Muscle layer of duodenum (tissue), 2 donors: ENCODE measurements at regions not wholly inside any gene's neighbourhood (a gene's known extent, or its start where the extent isn't known, plus 50 kb on each side); places are given as distances from the start of the nearest gene placed in this dataset.

Source experiments
- H3K27ac ChIP-seq: one replicate; pipeline ENCODE4 v1.7.0; 2013; ENCODE audit warnings: mild to moderate bottlenecking, low read length
- H3K27me3 ChIP-seq: one replicate; pipeline ENCODE4 v1.7.0; 2013; ENCODE audit warnings: low read depth, mild to moderate bottlenecking, control low read depth, low read length
- H3K36me3 ChIP-seq, 2 donors: one replicate each; pipeline ENCODE4 v1.7.0; 2013; ENCODE audit warnings: low read length in 2 of 2, control low read depth in 1 of 2, mild to moderate bottlenecking in 1 of 2; ENCODE audit not compliant: insufficient read depth in 2 of 2, control insufficient read depth in 1 of 2
- H3K4me1 ChIP-seq, 2 donors: one replicate each; pipeline ENCODE4 v1.7.0; 2013; ENCODE audit warnings: low read length in 2 of 2, mild to moderate bottlenecking in 2 of 2, control low read depth in 1 of 2, moderate library complexity in 1 of 2; ENCODE audit not compliant: insufficient read depth in 2 of 2, control insufficient read depth in 1 of 2
- H3K4me3 ChIP-seq, 2 donors: one replicate each; pipeline ENCODE4 v1.7.0; 2013; ENCODE audit warnings: low read length in 2 of 2, low read depth in 1 of 2, mild to moderate bottlenecking in 1 of 2
- H3K9me3 ChIP-seq, 2 donors: one replicate each; pipeline ENCODE4 v1.7.0; 2013; ENCODE audit warnings: low read length in 2 of 2, control low read depth in 1 of 2, mild to moderate bottlenecking in 1 of 2; ENCODE audit not compliant: control insufficient read depth in 1 of 2
- donor health status: healthy.

- no peaks in the 10 kb centered on the region for H3K27me3 ChIP-seq
- H3K36me3 ChIP-seq, result no peaks in the 10 kb centered on the region
- no peak overlapping the region for H3K27ac ChIP-seq
- H3K4me3 ChIP-seq, result no peak overlapping the region
- H3K9me3 ChIP-seq, result peaks cover 0 to 4% of the 10 kb centered on the region in 2 donors
- H3K4me1 ChIP-seq, result no peaks in the 10 kb centered on the region
Observed at GRCh38 chr15:69836526-69837230, 261.0 kb downstream of the TLE3 start.

- Histone ChIP-seq H3K27me3 (no peaks in the 10 kb centered on the region), H3K9me3 (peaks cover 0 to 4% of the 10 kb centered on the region in 2 donors), H3K4me3 (no peak overlapping the region), H3K36me3 (no peaks in the 10 kb centered on the region), H3K27ac (no peak overlapping the region), H3K4me1 (no peaks in the 10 kb centered on the region)
Observed at GRCh38 chr15:69838338-69838737, 259.4 kb downstream of the TLE3 start.

- Histone ChIP-seq H3K9me3 (peaks cover 0 to 4% of the 10 kb centered on the region in 2 donors), H3K4me1 (no peaks in the 10 kb centered on the region), H3K36me3 (no peaks in the 10 kb centered on the region)
Observed at GRCh38 chr15:69838994-69839393, 258.7 kb downstream of the TLE3 start.

GRCh38 chr15:69841113-69841828, 256.4 kb downstream of the TLE3 start:
- Histone ChIP-seq H3K4me1 (no peaks in the 10 kb centered on the region), H3K27me3 (no peaks in the 10 kb centered on the region), H3K36me3 (no peaks in the 10 kb centered on the region), H3K9me3 (peaks cover 0 to 4% of the 10 kb centered on the region in 2 donors), H3K4me3 (no peak overlapping the region), H3K27ac (no peak overlapping the region)

More at GRCh38 chr15:69838994-69839393, 258.7 kb downstream of the TLE3 start:
- H3K27me3 ChIP-seq, result no peaks in the 10 kb centered on the region
- no peak overlapping the region for H3K27ac ChIP-seq
- H3K4me3 ChIP-seq, result no peak overlapping the region

GRCh38 chr15:69842851-69843250, 254.9 kb downstream of the TLE3 start:
- no peaks in the 10 kb centered on the region for H3K36me3 ChIP-seq
- H3K27ac ChIP-seq, result no peak overlapping the region
- H3K9me3 ChIP-seq, result peaks cover 4% of the 10 kb centered on the region in 2 donors
- H3K4me1 ChIP-seq, result no peaks in the 10 kb centered on the region
- no peak overlapping the region for H3K4me3 ChIP-seq
- H3K27me3 ChIP-seq, result no peaks in the 10 kb centered on the region

GRCh38 chr15:69843276-69843899, 254.3 kb downstream of the TLE3 start:
- peaks cover 4% of the 10 kb centered on the region in 2 donors for H3K9me3 ChIP-seq
- no peak overlapping the region for H3K4me3 ChIP-seq
- no peak overlapping the region for H3K27ac ChIP-seq

GRCh38 chr15:69843900-69844304, 253.8 kb downstream of the TLE3 start:
- Histone ChIP-seq H3K27ac (no peak overlapping the region), H3K36me3 (no peaks in the 10 kb centered on the region), H3K4me1 (no peaks in the 10 kb centered on the region), H3K9me3 (peaks cover 4% of the 10 kb centered on the region in 2 donors), H3K27me3 (no peaks in the 10 kb centered on the region), H3K4me3 (no peak overlapping the region)

More at GRCh38 chr15:69843276-69843899, 254.3 kb downstream of the TLE3 start:
- no peaks in the 10 kb centered on the region for H3K36me3 ChIP-seq
- no peaks in the 10 kb centered on the region for H3K4me1 ChIP-seq
- H3K27me3 ChIP-seq, result no peaks in the 10 kb centered on the region

GRCh38 chr15:69845159-69845558, 252.6 kb downstream of the TLE3 start:
- Histone ChIP-seq H3K27ac (no peak overlapping the region), H3K4me3 (no peak overlapping the region), H3K36me3 (no peaks in the 10 kb centered on the region), H3K9me3 (peaks cover 4% of the 10 kb centered on the region in 2 donors), H3K27me3 (no peaks in the 10 kb centered on the region), H3K4me1 (no peaks in the 10 kb centered on the region)

- Histone ChIP-seq H3K27ac (no peak overlapping the region), H3K9me3 (peaks cover 0 to 4% of the 10 kb centered on the region in 2 donors), H3K4me1 (no peaks in the 10 kb centered on the region), H3K4me3 (no peak overlapping the region), H3K36me3 (no peaks in the 10 kb centered on the region), H3K27me3 (peaks cover 6% of the 10 kb centered on the region)
Observed at GRCh38 chr15:69847625-69848024, 250.1 kb downstream of the TLE3 start.

- no peak overlapping the region for H3K27ac ChIP-seq
- H3K4me3 ChIP-seq, result no peak overlapping the region
- no peaks in the 10 kb centered on the region for H3K36me3 ChIP-seq
- H3K9me3 ChIP-seq, result peaks cover 0 to 4% of the 10 kb centered on the region in 2 donors
- no peaks in the 10 kb centered on the region for H3K4me1 ChIP-seq
- peaks cover 6% of the 10 kb centered on the region for H3K27me3 ChIP-seq
Observed at GRCh38 chr15:69848096-69848495, 249.6 kb downstream of the TLE3 start.

GRCh38 chr15:69848551-69849231, 249.0 kb downstream of the TLE3 start:
- Histone ChIP-seq H3K27ac (no peak overlapping the region), H3K27me3 (peaks cover 6% of the 10 kb centered on the region), H3K4me3 (no peak overlapping the region), H3K36me3 (no peaks in the 10 kb centered on the region), H3K4me1 (no peaks in the 10 kb centered on the region), H3K9me3 (peaks cover 0 to 4% of the 10 kb centered on the region in 2 donors)
